SK-N-DZ (cell line): ENCODE measurements at regions not wholly inside any gene's neighbourhood (a gene's known extent, or its start where the extent isn't known, plus 50 kb on each side); places are given as distances from the start of the nearest gene placed in this dataset.

Experiments used
- DNase-seq: peaks from one replicate; pipeline ENCODE4 v3.0.0-alpha.2; 2015; ENCODE audit warnings: low spot score
- small RNA-seq, 2 experiments: library from RNA; depleted of rRNA; stranded (forward); fragments of <200 nt; gene quantifications; one replicate each; pipeline ENCODE3, GENCODE V24; 2014

DNA sequence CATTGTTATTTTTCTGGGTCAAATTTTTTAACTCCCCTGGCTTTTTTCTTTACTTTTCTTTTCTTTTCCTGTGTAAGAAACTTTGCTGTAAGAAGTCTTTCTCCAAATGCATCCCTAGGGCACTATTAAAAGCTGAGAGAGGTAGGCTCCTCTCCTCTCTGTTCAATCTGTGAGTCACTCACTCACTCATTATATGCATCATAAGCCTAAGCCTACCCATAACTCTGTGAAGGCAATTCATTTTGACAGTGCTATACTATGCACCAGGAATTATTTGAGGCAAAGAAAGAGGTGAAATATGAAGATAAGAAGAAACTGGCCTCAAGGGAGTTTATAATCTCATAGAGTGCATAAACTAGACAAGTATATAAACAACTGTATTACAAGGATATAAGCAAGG lies 67.9 kb upstream of the PRR16 start:
- no peak for DNase-seq

DNA sequence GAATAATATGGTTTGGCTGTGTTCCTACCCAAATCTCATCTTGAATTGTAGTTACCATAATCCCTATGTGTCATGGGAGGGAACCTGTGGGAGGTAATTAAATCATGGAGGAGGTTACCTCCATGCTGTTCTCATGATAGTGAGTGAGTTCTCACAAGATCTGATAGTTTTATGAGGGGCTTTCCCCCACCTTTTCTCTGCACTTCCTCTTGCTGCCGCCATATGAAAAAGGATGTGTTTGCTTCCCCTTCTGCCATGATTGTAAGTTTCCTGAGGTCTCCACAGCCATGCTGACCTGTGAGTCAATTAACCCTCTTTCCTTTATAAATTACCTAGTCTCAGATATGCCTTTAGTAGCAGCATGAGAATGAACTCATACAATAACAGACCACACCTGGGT lies 63.7 kb upstream of the PRR16 start:
- no peak for DNase-seq

GRCh38 chr5:120402606-120403005 lies 61.5 kb upstream of the PRR16 start:
- no peak for DNase-seq

DNA sequence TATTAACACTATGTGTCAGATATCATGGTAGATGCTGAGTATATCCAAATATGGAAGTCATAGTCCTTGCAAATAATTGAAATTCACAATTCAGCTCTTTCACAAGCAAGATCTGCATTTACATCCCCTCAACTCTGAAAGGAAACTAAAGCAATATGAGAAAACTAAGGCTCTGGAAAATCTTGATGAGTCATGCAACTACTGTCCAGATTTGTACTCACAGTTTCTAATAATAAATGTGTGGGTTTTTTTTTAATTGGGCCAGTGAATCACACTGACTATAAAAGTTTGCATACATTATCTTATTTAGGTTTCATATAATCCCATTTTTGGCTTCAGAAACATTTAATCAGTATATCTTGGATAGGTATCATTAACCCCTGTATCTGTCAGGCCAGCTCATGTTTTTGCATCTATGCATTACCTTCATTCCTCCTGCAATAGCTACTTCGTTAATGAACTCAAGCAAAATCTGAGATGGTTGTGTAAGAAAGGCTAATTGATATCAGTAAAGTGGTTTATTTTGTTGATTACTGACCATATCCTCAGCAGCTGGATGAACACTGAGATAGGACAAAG lies 58.7 kb upstream of the PRR16 start:
- no peak for DNase-seq

DNA sequence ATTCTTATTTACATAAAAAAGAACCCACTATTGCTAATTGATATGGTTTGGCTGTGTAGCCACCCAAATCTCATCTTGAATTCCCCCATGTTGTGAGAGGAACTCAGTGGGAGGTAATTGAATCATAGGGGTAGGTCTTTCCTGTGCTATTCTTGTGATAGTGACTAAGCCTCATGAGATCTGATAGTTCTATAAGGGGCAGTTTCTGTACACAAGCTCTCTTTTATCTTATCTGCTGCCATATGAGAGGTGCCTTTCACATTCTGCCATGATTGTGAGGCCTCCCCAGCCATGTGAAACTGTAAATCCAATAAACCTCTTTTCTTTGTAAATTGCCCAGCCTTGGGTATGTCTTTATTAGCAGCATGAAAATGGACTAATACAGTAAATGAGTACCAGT lies 58.2 kb upstream of the PRR16 start:
- DNase-seq: no peak

DNA sequence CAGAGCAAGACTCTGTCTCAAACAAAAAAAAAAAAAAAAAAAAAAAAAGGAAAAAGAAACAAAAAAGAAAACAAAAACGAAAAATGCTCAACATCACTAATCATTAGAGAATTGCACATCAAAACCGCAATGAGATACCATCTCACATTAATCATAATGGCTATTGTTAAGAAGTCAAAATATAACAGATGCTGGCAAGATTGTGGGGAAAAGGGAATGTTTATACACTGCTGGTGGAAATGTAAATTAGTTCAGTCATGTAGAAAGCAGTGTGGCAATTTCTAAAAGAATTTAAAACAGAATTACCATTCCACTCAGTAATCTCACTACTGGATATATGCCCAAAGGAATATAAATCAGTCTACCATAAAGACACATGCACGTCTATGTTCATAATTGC lies 50.4 kb upstream of the PRR16 start:
- DNase-seq: no peak

Small RNA genes lying in the stretch of these regions (small RNA-seq; reads per million reads assigned to genes)
- 0 reads per million in 2 experiments for gene RNU6-718P
